SH-SY5Y (cell line): ENCODE measurements at regions not wholly inside any gene's neighbourhood (a gene's known extent, or its start where the extent isn't known, plus 50 kb on each side); places are given as distances from the start of the nearest gene placed in this dataset.

Experiments used
- GATA2 ChIP-seq: IDR thresholded peaks from 2 replicates; pipeline ENCODE4 v1.6.1; 2011; ENCODE audit warnings: mild to moderate bottlenecking, low read depth, low read length
- GATA3 ChIP-seq: IDR thresholded peaks from 2 replicates; pipeline ENCODE4 v1.6.1; 2011; ENCODE audit warnings: low read depth, mild to moderate bottlenecking, low read length, moderate library complexity

GRCh38 chr7:131226514-131226865 lies 101.2 kb upstream of the MKLN1 start:
- TF ChIP-seq GATA2 (no peak), GATA3 (no peak)
